SIG-M5 treated with dmso at 0.1 percent for 504 hours (cell line): ENCODE measurements at regions not wholly inside any gene's neighbourhood (a gene's known extent, or its start where the extent isn't known, plus 50 kb on each side); places are given as distances from the start of the nearest gene placed in this dataset.
"Not testable (repeated sequence)": the region's sequence is repeated elsewhere in the genome, so short reads cannot be mapped to it uniquely, and the experiment has no call there.

ENCODE experiments used
- DNase-seq: peaks from one replicate; lab custom pipeline; 2025; ENCODE audit not compliant: unreplicated experiment; lab: John Stamatoyannopoulos, UW

DNA sequence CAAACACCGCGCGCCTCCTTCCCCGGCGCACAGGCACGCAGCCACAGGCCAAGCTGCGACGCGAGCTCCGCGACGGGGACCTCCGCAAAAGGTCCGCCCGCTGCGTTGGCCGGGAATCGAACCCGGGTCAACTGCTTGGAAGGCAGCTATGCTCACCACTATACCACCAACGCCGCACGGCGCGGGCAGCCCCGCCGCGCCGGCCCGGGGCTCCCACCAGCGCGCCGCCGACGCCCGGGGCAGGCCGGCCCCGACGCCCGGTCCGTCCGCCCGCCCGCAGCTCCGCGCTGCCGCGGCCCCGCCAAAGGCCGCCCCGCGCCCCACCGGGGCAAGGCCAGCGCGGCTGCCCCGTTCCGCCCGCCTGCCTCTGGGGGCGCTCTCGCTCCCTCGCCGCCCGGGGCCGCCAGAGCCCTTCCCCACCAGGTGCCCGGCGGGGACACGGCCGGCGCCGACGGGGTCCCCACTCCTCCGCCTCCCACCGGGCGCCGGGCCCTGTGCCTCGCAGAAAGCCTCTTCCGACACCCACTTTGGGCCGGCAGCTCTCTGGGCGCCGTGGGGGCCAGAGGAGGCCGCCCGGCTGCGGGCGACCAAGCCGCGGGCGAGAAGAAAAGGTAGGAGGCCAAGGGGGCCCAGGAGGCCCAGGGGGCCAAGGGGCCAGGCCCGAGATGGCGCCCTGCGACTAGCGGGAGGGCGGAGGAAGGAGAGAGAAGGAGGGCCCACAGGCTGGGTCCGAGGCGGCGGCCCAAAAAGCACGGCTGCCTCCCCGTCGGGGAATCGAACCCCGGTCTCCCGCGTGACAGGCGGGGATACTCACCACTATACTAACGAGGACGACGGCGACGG lies 50.2 kb upstream of the FCGR2A start:
- not testable (repeated sequence) for DNase-seq

DNA sequence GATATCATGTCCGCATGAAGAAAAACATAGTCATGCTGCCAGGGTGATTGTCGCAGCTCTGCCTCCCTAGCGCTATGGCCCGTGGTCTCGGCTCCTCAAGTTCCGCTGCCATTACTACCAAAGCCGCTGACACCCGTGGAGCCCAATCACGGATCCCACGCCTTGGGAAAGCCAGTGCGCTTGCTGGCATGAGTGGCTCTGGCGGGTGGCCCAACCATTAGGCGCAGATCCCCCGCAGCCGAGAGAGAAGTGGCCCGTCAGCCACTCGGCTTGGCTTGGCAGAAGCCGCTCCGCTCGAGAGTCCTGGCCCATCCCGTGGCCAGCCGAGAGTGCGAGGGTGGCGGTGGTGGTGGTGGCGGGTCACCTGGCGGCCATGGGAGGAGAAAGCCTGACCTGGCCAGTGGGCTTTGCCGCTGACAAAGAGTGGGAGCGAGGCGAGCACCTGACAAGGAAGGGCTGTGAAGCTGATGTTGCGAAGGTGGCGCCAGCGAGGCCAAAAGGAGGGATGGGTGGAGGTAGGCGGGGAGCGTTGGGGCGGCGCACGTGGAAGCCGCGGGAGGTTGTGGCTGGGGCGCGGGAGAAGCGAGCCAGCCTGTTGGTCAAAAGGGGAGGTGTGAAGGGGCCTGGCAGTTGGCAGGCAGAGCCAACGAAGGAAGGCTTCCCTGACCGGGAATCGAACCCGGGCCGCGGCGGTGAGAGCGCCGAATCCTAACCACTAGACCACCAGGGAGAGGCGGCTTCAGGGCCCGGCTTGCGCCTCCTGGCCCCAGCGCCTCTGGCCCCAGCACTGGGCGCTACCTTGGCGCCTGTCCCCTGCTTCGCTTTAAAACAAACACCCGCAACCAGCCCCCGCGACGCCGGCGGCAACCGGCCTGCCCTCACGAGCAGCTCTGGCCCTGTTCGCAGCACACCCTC lies 51.0 kb upstream of the FCGR2A start:
- not testable (repeated sequence) for DNase-seq

DNA sequence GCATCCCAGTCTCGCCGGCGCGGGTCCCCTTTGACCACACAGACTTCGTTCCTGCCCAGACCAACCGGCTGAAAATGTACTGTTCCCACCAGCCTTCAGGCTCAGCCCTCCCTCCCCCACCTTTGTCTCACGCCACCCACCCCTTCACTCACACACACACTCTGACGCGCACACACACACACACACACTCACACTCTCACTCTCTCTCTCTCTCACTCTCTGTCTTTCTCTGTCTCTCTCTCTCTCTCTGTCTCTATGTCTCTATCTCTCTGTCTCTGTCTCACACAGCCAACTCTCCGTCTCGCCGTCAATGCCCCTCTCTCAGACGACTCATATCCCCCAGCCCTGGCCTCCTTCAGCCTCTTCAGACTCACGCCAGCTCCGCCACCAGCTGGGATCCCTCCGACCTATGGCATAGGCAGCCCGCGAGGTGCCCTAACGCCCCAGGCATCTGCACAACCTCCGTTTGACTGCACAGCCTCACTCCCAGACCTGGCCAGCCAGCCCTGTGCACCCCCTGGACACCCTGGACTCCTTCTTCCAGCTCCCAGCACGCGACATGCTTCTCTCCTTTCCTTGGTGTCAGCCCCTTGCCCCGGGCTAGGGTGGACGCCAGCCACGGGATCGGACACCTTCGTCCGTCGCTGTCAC lies 53.4 kb upstream of the FCGR2A start:
- not testable (repeated sequence) for DNase-seq

DNA sequence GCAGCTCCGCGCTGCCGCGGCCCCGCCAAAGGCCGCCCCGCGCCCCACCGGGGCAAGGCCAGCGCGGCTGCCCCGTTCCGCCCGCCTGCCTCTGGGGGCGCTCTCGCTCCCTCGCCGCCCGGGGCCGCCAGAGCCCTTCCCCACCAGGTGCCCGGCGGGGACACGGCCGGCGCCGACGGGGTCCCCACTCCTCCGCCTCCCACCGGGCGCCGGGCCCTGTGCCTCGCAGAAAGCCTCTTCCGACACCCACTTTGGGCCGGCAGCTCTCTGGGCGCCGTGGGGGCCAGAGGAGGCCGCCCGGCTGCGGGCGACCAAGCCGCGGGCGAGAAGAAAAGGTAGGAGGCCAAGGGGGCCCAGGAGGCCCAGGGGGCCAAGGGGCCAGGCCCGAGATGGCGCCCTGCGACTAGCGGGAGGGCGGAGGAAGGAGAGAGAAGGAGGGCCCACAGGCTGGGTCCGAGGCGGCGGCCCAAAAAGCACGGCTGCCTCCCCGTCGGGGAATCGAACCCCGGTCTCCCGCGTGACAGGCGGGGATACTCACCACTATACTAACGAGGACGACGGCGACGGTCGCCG lies 57.4 kb upstream of the FCGR2A start:
- not testable (repeated sequence) for DNase-seq

DNA sequence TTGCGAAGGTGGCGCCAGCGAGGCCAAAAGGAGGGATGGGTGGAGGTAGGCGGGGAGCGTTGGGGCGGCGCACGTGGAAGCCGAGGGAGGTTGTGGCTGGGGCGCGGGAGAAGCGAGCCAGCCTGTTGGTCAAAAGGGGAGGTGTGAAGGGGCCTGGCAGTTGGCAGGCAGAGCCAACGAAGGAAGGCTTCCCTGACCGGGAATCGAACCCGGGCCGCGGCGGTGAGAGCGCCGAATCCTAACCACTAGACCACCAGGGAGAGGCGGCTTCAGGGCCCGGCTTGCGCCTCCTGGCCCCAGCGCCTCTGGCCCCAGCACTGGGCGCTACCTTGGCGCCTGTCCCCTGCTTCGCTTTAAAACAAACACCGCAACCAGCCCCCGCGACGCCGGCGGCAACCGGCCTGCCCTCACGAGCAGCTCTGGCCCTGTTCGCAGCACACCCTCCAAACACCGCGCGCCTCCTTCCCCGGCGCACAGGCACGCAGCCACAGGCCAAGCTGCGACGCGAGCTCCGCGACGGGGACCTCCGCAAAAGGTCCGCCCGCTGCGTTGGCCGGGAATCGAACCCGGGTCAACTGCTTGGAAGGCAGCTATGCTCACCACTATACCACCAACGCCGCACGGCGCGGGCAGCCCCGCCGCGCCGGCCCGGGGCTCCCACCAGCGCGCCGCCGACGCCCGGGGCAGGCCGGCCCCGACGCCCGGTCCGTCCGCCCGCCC lies 58.1 kb upstream of the FCGR2A start:
- DNase-seq, result not testable (repeated sequence)

DNA sequence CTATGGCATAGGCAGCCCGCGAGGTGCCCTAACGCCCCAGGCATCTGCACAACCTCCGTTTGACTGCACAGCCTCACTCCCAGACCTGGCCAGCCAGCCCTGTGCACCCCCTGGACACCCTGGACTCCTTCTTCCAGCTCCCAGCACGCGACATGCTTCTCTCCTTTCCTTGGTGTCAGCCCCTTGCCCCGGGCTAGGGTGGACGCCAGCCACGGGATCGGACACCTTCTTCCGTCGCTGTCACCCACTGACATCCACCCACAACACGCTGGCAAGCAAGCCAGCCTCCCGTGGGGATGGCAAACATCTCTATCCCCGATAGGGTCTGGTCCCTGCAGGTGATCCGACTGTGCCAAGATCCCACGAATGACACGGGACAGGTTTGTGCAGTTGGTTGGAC lies 60.5 kb upstream of the FCGR2A start:
- not testable (repeated sequence) for DNase-seq

DNA sequence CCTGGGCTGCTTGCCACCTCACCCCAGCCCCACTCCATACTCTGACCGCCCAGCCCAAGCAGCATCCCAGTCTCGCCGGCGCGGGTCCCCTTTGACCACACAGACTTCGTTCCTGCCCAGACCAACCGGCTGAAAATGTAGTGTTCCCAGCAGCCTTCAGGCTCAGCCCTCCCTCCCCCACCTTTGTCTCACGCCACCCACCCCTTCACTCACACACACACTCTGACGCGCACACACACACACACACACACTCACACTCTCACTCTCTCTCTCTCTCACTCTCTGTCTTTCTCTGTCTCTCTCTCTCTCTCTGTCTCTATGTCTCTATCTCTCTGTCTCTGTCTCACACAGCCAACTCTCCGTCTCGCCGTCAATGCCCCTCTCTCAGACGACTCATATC lies 61.0 kb upstream of the FCGR2A start:
- not testable (repeated sequence) for DNase-seq

DNA sequence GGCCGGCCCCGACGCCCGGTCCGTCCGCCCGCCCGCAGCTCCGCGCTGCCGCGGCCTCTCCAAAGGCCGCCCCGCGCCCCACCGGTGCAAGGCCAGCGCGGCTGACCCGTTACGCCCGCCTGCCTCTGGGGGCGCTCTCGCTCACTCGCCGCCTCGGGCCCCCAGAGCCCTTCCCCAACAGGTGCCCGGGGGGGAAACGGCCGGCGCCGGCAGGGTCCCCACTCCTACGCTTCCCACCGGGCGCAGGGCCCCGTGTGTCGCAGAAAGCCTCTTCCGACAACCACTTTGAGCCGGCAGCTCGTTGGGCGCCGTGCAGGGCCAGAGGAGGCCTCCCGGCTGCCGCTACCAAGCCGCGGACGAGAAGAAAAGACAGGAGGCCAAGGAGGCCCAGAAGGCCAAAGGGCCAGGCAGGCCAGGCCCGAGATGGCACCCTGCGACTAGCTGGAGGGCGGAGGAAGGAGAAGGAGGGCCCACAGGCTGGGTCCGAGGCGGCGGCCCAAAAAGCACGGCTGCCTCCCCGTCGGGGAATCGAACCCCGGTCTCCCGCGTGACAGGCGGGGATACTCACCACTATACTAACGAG lies 64.9 kb upstream of the FCGR2A start:
- DNase-seq, result no peak

DNA sequence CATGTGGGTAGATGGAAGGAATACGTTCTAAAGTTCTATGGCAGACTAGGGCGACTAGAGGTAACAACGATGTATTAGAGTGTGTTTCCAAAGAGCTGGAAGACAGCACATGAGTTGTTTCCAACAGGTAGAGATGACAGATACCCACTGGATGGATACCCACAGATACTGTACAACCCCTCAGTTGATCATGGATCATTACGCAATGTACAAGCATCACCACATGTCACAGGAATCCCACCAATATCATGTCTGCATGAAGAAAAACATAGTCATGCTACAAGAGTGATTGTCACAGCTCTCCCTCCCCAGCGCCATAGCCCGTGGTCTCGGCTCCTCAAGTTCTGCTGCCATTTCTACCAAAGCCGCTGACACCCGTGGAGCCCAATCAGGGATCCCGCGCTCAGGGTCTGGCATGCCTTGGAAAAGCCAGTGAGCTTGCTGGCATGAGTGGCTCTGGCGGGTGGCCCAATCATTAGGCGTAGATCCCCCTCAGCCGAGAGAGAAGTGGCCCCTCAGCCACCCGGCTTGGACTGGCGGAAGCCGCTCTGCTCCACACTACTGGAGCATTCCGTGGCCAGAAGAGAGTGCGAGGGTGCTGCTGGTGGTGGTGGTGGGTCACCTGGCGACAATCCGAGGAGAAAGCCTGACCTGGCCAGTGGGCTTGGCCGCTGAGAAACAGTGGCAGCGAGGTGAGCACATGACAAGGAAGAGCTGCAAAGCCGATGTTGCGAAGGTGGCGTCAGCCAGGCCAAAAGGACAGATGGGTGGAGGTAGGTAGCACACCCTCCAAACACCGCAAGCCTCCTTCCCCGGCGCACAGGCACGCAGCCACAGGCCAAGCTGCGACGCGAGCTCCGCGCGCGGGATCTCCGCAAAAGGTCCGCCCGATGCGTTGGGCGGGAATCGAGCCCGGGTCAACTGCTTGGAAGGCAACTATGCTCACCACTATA lies 65.7 kb upstream of the FCGR2A start:
- DNase-seq, result no peak

DNA sequence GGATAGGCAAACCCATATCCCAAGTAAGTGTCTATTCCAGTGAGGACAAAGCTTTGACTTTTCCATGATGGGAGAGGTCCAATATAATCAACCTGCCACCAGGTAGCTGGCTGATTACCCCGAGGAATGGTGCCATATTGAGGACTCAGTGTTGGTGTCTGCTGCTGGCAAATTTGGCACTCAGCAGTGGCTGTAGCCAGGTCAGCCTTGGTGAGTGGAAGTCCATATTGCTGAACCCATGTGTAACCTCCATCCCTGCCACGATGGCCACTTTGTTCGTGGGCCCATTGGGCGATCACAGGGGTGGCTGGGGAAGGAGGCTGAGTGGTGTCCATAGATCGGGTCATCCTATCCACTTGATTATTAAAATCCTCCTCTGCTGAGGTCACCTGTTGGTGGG lies 65.5 kb upstream of the CFAP126 start:
- not testable (repeated sequence) for DNase-seq

DNA sequence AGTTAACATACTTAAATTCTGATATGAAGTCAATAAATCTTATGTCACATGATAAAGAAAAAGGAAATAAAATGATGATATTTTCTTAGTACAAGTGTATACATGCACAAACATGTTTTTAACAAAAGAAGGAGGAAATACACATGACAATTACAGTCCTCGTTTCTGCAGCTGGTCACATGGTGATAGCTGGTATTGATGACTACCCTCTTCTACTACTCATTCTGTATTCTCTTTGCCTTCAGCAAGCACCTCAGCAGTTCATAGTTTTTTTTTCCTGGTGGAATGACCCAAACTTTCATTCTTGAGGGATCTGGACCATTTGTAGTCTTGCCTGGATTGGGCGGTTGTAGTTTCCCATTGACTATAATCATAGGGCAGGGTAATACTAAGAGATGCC lies 64.4 kb upstream of the CFAP126 start:
- DNase-seq, result no peak

DNA sequence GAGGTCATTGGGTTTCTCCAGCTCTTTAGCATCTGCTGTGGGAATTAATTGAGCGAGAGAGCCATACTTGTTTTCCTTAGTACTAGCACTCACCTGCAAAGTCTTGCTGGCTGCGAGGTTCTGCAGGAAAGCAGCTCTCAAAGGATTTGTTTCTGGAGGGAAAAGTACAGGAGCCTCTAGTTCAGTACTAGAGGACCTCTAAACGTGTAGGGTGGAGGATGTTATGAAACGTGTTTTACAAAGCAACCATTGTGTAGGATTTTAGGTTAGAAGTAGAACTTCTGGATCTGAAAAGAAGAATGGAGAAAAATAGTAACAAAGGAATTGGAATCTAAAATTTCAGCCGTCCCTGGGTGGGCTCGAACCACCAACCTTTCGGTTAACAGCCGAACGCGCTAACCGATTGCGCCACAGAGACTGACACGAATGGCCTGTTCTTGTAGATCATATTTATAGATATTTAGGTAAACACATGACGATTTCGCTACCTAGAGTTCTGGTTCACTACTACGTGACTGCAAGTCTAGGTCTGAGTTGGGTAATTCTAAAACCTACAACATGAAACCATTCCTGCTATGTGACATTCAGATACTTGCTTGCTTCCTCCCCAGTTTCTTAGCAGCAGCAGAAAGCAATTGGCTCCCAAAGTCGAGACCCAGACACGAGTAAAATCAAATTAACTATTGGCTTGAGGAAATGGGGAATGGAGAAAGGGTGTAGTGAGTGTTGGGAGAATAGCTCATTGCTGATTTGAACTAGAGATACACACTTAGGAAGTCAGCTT lies 60.2 kb upstream of the CFAP126 start:
- no peak for DNase-seq

DNA sequence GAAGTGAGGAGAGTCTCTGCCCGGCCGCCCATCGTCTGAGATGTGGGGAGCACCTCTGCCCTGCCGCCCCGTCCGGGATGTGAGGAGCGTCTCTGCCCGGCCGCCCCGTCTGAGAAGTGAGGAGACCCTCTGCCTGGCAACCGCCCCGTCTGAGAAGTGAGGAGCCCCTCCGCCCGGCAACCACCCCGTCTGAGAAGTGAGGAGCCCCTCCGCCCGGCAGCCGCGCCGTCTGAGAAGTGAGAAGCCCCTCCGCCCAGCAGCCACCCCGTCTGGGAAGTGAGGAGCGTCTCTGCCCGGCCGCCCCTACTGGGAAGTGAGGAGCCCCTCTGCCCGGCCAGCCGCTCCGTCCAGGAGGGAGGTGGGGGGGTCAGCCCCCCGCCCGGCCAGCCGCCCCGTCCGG lies 55.2 kb upstream of the CFAP126 start:
- DNase-seq, result not testable (repeated sequence)

DNA sequence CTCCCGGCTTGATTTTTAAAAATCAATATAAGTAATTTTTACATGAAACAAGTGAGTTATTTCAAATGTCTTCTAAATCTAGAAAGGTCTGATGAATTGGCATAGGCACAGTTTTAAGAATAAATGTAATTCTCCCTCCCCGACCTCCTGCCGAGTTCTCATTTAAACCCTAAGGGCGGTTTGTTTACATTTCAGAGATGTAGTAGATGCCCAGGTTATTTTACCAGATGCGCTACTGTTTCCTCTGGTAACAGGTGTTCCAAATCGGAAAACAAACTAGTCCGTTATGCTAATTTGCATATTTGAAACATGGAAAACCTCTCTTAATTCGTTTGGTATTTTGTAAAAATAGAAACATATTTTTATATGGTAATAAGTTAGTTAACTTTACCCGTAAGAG lies 53.8 kb upstream of the CFAP126 start:
- peak; percentile 24 for DNase-seq

DNA sequence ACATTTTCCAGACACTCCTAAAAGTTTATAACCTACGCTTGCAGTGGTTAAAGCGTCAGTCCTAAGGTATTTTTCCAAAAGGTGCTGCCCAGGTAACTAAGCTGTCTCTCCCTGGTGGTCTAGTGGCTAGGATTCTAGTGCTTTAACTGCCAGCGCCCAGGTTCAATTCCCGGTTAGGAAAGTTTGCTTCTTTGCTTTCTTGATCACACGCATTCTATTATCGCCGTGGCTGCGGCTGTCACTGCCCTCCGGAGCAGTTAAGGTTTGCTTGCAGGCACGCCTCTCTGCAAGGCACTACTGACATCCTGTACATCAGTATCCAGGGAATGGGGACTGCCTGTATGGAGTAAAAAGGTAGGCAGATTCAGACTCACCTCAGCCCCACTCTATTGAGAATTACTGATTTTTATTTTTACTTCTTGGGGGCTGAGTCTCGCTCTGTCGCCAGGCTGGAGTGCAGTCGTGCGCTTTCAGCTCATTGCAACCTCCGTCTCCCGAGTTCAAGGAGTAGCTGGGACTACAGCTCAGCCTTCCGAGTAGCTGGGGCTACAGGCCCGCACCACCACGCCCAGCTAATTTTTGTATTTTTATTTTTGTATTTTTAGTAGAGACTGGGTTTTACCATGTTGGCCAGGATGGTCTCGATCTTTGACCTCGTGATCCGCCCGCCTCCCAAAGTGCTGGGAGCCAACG lies 53.2 kb upstream of the CFAP126 start:
- no peak for DNase-seq

DNA sequence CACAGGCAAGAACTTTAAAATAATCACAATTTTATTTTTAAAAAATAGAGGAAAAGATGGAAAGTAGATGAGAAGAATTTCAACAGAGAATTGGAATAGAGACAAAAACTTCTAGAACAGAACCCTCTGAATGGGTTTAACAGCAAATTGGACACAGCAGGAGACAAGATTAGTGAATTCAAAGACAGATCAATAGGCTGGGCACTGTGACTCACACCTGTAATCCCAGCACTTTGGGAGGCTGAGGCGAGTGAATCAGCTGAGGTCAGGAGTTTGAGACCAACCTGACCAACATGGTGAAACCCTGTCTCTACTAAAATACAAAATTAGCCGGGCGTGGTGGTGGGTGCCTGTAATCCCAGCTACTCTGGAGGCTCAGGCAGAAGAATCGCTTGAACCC lies 49.9 kb upstream of the CFAP126 start:
- DNase-seq, result not testable (repeated sequence)
